IMR-90 (cell line): ENCODE measurements at regions not wholly inside any gene's neighbourhood (a gene's known extent, or its start where the extent isn't known, plus 50 kb on each side); places are given as distances from the start of the nearest gene placed in this dataset.

Experiments used
- ATAC-seq: fragments of 200-7000 bp; cut with Tn5 transposase; 2 replicates; pipeline ENCODE4 v1.9.1; 2020; ENCODE audit warnings: low read depth, mild to moderate bottlenecking, moderate library complexity
- BruUV-seq: library from RNA; stranded (reverse); fragments of 400-500 nt; replicated peaks from 2 replicates; lab custom pipeline; 2021; lab: Mats Ljungman, UMichigan
- CTCF ChIA-PET: fragments of 300-600 bp; formaldehyde crosslinking; extraction: SDS; loops from one replicate; lab custom pipeline; 2021; ENCODE audit warnings: antibody characterized with exemption; lab: Yijun Ruan, JAX
- POLR2A ChIA-PET: fragments of 300-600 bp; sonication (Branson Sonifier 250); formaldehyde crosslinking; loops from one replicate; lab custom pipeline; 2022; ENCODE audit warnings: antibody characterized with exemption; ENCODE audit not compliant: unreplicated experiment; lab: Charles Lee
- DNase-seq: peaks from one replicate; pipeline ENCODE4 v3.0.0; 2013
- H2AFZ ChIP-seq: replicated peaks from 2 replicates; pipeline ENCODE3; 2013; ENCODE audit warnings: low read length, mild to moderate bottlenecking; ENCODE audit not compliant: poor library complexity
- H2AK5ac ChIP-seq: 2 replicates; pipeline ENCODE4 v1.6.1; 2013; ENCODE audit warnings: low read depth, low read length, inconsistent platforms
- H2AK9ac ChIP-seq: replicated peaks from 2 replicates; pipeline ENCODE3; 2013; ENCODE audit warnings: mild to moderate bottlenecking, low read depth, low read length, moderate library complexity; ENCODE audit not compliant: poor library complexity
- H2BK120ac ChIP-seq: 2 replicates; pipeline ENCODE4 v1.6.1; 2013; ENCODE audit warnings: low read depth, low read length, inconsistent platforms
- H2BK15ac ChIP-seq: 3 replicates; pipeline ENCODE4 v1.6.1; 2013; ENCODE audit warnings: low read depth, low read length, inconsistent platforms
- H2BK20ac ChIP-seq: 2 replicates; pipeline ENCODE4 v1.6.1; 2013; ENCODE audit warnings: low read depth, mild to moderate bottlenecking, inconsistent platforms, low read length, moderate library complexity
- H2BK5ac ChIP-seq: 2 replicates; pipeline ENCODE4 v1.6.1; 2013; ENCODE audit warnings: mild to moderate bottlenecking, low read depth, low read length, inconsistent platforms; ENCODE audit not compliant: poor library complexity, severe bottlenecking
- H3K14ac ChIP-seq: replicated peaks from 2 replicates; pipeline ENCODE4 v1.6.1; 2013; ENCODE audit warnings: low read depth, low read length, inconsistent platforms
- H3K18ac ChIP-seq: 2 replicates; pipeline ENCODE4 v1.6.1; 2013; ENCODE audit warnings: low read depth, low read length, control low read depth
- H3K23ac ChIP-seq: 2 replicates; pipeline ENCODE4 v1.6.1; 2013; ENCODE audit warnings: low read depth, low read length, inconsistent platforms
- H3K27ac ChIP-seq: 2 replicates; pipeline ENCODE4 v1.5.1; 2013; ENCODE audit warnings: mild to moderate bottlenecking, control low read depth, low read length; ENCODE audit not compliant: insufficient read depth
- H3K27me3 ChIP-seq: 2 replicates; pipeline ENCODE4 v1.6.1; 2013; ENCODE audit warnings: low read length; ENCODE audit not compliant: control insufficient read depth, insufficient read depth
- H3K36me3 ChIP-seq: 2 replicates; pipeline ENCODE4 v1.6.1; 2013; ENCODE audit warnings: low read length, mixed read lengths; ENCODE audit not compliant: control insufficient read depth, insufficient read depth
- H3K4ac ChIP-seq: 2 replicates; pipeline ENCODE4 v1.6.1; 2013; ENCODE audit warnings: low read depth, low read length, inconsistent platforms
- H3K4me1 ChIP-seq: 2 replicates; pipeline ENCODE4 v1.6.1; 2013; ENCODE audit warnings: low read length, mixed read lengths; ENCODE audit not compliant: control insufficient read depth, insufficient read depth
- H3K4me2 ChIP-seq: 2 replicates; pipeline ENCODE4 v1.6.1; 2013; ENCODE audit warnings: low read depth, mild to moderate bottlenecking, control low read depth, low read length, moderate library complexity
- H3K4me3 ChIP-seq: 2 replicates; pipeline ENCODE4 v1.5.1; 2013; ENCODE audit warnings: low read depth, mild to moderate bottlenecking, control low read depth, low read length, moderate library complexity; ENCODE audit not compliant: insufficient read depth
- H3K56ac ChIP-seq: 2 replicates; pipeline ENCODE4 v1.6.1; 2013; ENCODE audit warnings: low read length, inconsistent platforms; ENCODE audit not compliant: insufficient read depth; ENCODE audit errors: extremely low read depth
- H3K79me1 ChIP-seq, 2 experiments: 2 replicates each; pipeline ENCODE4 v1.6.1; 2013; ENCODE audit warnings: low read length in 2 of 2, inconsistent platforms in 1 of 2, low read depth in 1 of 2
- H3K9ac ChIP-seq: 2 replicates; pipeline ENCODE4 v1.6.1; 2013; ENCODE audit warnings: low read depth, low read length, control low read depth
- H3K9me1 ChIP-seq: 2 replicates; pipeline ENCODE4 v1.6.1; 2013; ENCODE audit warnings: low read length, inconsistent platforms; ENCODE audit not compliant: insufficient read depth
- H3K9me3 ChIP-seq: 2 replicates; pipeline ENCODE4 v1.6.1; 2013; ENCODE audit warnings: low read length; ENCODE audit not compliant: control insufficient read depth, insufficient read depth
- H4K20me1 ChIP-seq: 2 replicates; pipeline ENCODE4 v1.6.1; 2013; ENCODE audit warnings: low read length, inconsistent platforms; ENCODE audit not compliant: insufficient read depth
- H4K5ac ChIP-seq: 2 replicates; pipeline ENCODE4 v1.6.1; 2013; ENCODE audit warnings: mild to moderate bottlenecking, low read depth, low read length, control low read depth
- H4K8ac ChIP-seq, 2 experiments: 2 replicates each; pipeline ENCODE4 v1.6.1; 2013; ENCODE audit warnings: low read depth in 2 of 2, low read length in 2 of 2, control low read depth in 1 of 2, inconsistent platforms in 1 of 2
- H4K91ac ChIP-seq: 2 replicates; pipeline ENCODE4 v1.6.1; 2013; ENCODE audit warnings: low read depth, low read length, inconsistent platforms; ENCODE audit not compliant: insufficient read depth
- CEBPB ChIP-seq: IDR thresholded peaks from 2 replicates; pipeline ENCODE4 v1.6.1; 2012; ENCODE audit warnings: low read depth, low read length, improper control_type of control experiment
- ELK1 ChIP-seq: fragments of 150-350 bp; IDR thresholded peaks from 2 replicates; pipeline ENCODE4 v1.6.1; 2016; ENCODE audit warnings: low read depth, mild to moderate bottlenecking, low read length, moderate library complexity, borderline replicate concordance
- MAFK ChIP-seq: IDR thresholded peaks from 2 replicates; pipeline ENCODE4 v1.6.1; 2012; ENCODE audit warnings: low read depth, low read length, improper control_type of control experiment
- RCOR1 ChIP-seq: IDR thresholded peaks from 2 replicates; pipeline ENCODE4 v1.6.1; 2012; ENCODE audit warnings: mild to moderate bottlenecking, low read length, improper control_type of control experiment; ENCODE audit not compliant: insufficient replicate concordance
- WGBS, 2 experiments: methylation state at CpG; one replicate each; pipeline versions ENCODE4 v1.1.5 to v1.1.7; 2013; ENCODE audit warnings: missing lambda C conversion rate in 2 of 2; ENCODE audit not compliant: insufficient read length in 1 of 2; ENCODE audit errors: extremely low coverage in 2 of 2; 5-methylcytosine and 5-hydroxymethylcytosine counted together
- dilution Hi-C: fragments of 300-500 bp; cut with HindIII; formaldehyde crosslinking; loops from one replicate; pipeline ENCODE4 v1.14.3; 2018; ENCODE audit warnings: low sequenced_read_pairs; ENCODE audit not compliant: unreplicated experiment
- in situ Hi-C: fragments of 300-500 bp; cut with MboI; formaldehyde crosslinking; loops from 3 replicates; pipeline ENCODE4 v1.14.3; 2019; ENCODE audit warnings: low sequenced_read_pairs, inconsistent platforms, mixed read lengths
- intact Hi-C: fragments of 100-400 bp; cut with micrococcal nuclease; formaldehyde crosslinking; loops from 2 replicates; pipeline ENCODE4 v1.10.0; 2022

DNA sequence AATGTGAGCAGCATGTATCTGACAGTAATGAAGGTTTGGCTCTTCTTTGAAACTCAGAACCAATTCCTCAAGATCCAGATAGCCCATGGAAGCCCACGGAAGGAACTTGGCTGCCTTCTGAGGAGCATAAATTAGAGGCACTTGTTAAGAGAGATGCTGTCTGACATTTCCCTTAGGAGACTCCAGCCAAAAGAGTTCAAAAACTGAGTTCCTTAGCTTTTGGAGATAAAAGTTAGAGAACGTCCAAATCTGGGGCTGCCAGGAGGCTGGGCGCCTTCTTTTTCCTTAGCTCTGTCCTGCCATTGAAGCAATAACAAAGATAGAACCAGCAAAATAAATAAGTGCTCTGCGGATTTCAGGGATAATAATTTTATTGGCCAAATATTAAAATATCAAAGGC, 439.6 kb upstream of the USP24 start:
- H3K9me1 ChIP-seq, result no peaks in the 10 kb centered on the region
- no peaks in the 10 kb centered on the region for H3K9me3 ChIP-seq
- H2AFZ ChIP-seq, result no peak overlapping the region
- no peak overlapping the region for H3K4me2 ChIP-seq
- no CpG with 5 or more reads among the region's 4 CpGs for WGBS, 2 experiments
- in situ Hi-C loops, result no loop called here
- no peaks in the 10 kb centered on the region for H4K20me1 ChIP-seq
- no peak overlapping the region for H3K14ac ChIP-seq
- H2AK5ac ChIP-seq, result no peak overlapping the region
- H3K56ac ChIP-seq, result no peak overlapping the region
- no peaks in the 10 kb centered on the region for H3K27me3 ChIP-seq
- no peak for DNase-seq
- no TSS peak for BruUV-seq
- H3K27ac ChIP-seq, result no peak overlapping the region
- ChIA-PET POLR2A (no interaction called here), CTCF (interaction anchor here (1.3 kb wide), 1 partner anchor 13 kb away, joined by 3 read pairs; no protein-coding TSS in a partner anchor)
- H3K79me1 ChIP-seq, result no peaks in the 10 kb centered on the region
- no peaks in the 10 kb centered on the region for H3K36me3 ChIP-seq
- no peak overlapping the region for H3K18ac ChIP-seq
- H2BK5ac ChIP-seq, result no peak overlapping the region
- intact Hi-C loops, result no loop called here
- no peak overlapping the region for H3K23ac ChIP-seq
- no peak overlapping the region for H2BK15ac ChIP-seq
- no peak overlapping the region for H4K91ac ChIP-seq
- no peak overlapping the region for H4K8ac ChIP-seq
- no peak overlapping the region for H4K5ac ChIP-seq
- no peak overlapping the region for H2BK20ac ChIP-seq
- no peak overlapping the region for H3K9ac ChIP-seq
- TF ChIP-seq CEBPB, result no peak
- no peak for TF ChIP-seq ELK1
- no peak for TF ChIP-seq RCOR1
- TF ChIP-seq MAFK, result no peak
- H3K4me1 ChIP-seq, result no peaks in the 10 kb centered on the region
- no peak overlapping the region for H3K4me3 ChIP-seq
- dilution Hi-C loops, result no loop called here
- H2BK120ac ChIP-seq, result no peak overlapping the region
- ATAC-seq, result no peak
- no peak overlapping the region for H3K4ac ChIP-seq
- H2AK9ac ChIP-seq, result no peak overlapping the region
